ENCODE measurements at regions not wholly inside any gene's neighbourhood (a gene's known extent, or its start where the extent isn't known, plus 50 kb on each side); places are given as distances from the start of the nearest gene placed in this dataset.
A peak's percentile ranks its signal among the peaks of the same experiment; 100 is the strongest.

GRCh38 chr16:86391984-86392383, 118.3 kb upstream of the FOXF1 start:
- no peak overlapping the region for H3K27ac Mint-ChIP-seq
- peaks cover 2% of the 10 kb centered on the region for H3K36me3 Mint-ChIP-seq
- H3K4me1 Mint-ChIP-seq = peaks cover 23% of the 10 kb centered on the region
- TF ChIP-seq, protein P1, sequence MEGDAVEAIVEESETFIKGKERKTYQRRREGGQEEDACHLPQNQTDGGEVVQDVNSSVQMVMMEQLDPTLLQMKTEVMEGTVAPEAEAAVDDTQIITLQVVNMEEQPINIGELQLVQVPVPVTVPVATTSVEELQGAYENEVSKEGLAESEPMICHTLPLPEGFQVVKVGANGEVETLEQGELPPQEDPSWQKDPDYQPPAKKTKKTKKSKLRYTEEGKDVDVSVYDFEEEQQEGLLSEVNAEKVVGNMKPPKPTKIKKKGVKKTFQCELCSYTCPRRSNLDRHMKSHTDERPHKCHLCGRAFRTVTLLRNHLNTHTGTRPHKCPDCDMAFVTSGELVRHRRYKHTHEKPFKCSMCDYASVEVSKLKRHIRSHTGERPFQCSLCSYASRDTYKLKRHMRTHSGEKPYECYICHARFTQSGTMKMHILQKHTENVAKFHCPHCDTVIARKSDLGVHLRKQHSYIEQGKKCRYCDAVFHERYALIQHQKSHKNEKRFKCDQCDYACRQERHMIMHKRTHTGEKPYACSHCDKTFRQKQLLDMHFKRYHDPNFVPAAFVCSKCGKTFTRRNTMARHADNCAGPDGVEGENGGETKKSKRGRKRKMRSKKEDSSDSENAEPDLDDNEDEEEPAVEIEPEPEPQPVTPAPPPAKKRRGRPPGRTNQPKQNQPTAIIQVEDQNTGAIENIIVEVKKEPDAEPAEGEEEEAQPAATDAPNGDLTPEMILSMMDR (IDR thresholded peaks at IDR 0.05; ENCODE audit: unreplicated experiment) = no peak
- DNase-seq (ENCODE audit: low spot score in 2 of 2, unreplicated experiment in 2 of 2) = no peak
- peaks cover 4% of the 10 kb centered on the region for H3K9me3 Mint-ChIP-seq
- H3K4me3 Mint-ChIP-seq = no peak overlapping the region
- H3K27me3 Mint-ChIP-seq (ENCODE audit: low read depth) = peaks cover 4% of the 10 kb centered on the region

- H3K4me3 Mint-ChIP-seq = no peak overlapping the region
- H3K27me3 Mint-ChIP-seq (ENCODE audit: low read depth) = peaks cover 4% of the 10 kb centered on the region
- H3K27ac Mint-ChIP-seq = no peak overlapping the region
- H3K4me1 Mint-ChIP-seq = peaks cover 26% of the 10 kb centered on the region
- no peak for DNase-seq (ENCODE audit: low spot score in 2 of 2, unreplicated experiment in 2 of 2)
- peaks cover 2% of the 10 kb centered on the region for H3K36me3 Mint-ChIP-seq
- peaks cover 4% of the 10 kb centered on the region for H3K9me3 Mint-ChIP-seq
- TF ChIP-seq, protein P1 (IDR thresholded peaks at IDR 0.05; ENCODE audit: unreplicated experiment) = no peak
Measured at GRCh38 chr16:86392436-86393152, 117.7 kb upstream of the FOXF1 start.

DNA sequence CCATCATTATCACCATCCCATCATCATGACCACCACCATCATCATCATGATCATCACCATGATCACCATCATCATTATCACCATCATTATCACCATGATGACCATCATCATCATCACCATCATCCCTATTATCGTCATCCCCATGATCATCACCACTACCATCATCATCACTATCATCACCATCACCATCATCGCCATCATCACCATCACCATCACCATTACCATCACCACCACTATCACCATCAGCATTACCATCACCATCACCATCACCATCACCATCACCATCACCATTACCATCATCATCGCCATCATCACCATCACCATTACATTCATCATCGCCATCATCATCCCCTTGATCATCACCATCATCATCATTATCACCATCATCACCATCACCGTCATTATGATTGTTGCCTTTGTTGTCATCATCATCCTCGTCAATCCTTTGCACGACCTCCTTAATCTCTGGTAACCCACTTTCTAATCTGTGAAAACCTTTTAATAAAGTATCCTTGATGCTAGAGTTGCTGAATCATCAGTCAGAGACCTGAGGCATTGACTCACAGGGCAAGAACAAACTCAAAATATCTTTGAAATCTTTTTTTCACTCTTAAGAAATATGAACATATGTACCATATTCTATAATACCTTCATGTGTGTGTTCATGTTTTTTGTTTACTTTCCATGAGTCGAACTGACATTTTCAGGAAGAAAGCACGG, 116.3 kb upstream of the FOXF1 start:
- H3K36me3 Mint-ChIP-seq = no peaks in the 10 kb centered on the region
- DNase-seq (ENCODE audit: low spot score in 2 of 2, unreplicated experiment in 2 of 2) = no peak
- H3K27me3 Mint-ChIP-seq (ENCODE audit: low read depth) = peaks cover 3% of the 10 kb centered on the region
- TF ChIP-seq, protein P1 (IDR thresholded peaks at IDR 0.05; ENCODE audit: unreplicated experiment) = no peak
- no peak overlapping the region for H3K4me3 Mint-ChIP-seq
- peaks cover 39% of the 10 kb centered on the region for H3K4me1 Mint-ChIP-seq
- no peak overlapping the region for H3K27ac Mint-ChIP-seq
- no peaks in the 10 kb centered on the region for H3K9me3 Mint-ChIP-seq

GRCh38 chr16:86395477-86395876, 114.8 kb upstream of the FOXF1 start:
- H3K27me3 Mint-ChIP-seq (ENCODE audit: low read depth) = peaks cover 3% of the 10 kb centered on the region
- H3K9me3 Mint-ChIP-seq = no peaks in the 10 kb centered on the region
- H3K27ac Mint-ChIP-seq = no peak overlapping the region
- H3K4me1 Mint-ChIP-seq = peaks cover 36% of the 10 kb centered on the region
- H3K4me3 Mint-ChIP-seq = no peak overlapping the region
- TF ChIP-seq, protein P1 (IDR thresholded peaks at IDR 0.05; ENCODE audit: unreplicated experiment) = no peak
- DNase-seq (ENCODE audit: low spot score in 2 of 2, unreplicated experiment in 2 of 2) = no peak
- no peaks in the 10 kb centered on the region for H3K36me3 Mint-ChIP-seq

DNA sequence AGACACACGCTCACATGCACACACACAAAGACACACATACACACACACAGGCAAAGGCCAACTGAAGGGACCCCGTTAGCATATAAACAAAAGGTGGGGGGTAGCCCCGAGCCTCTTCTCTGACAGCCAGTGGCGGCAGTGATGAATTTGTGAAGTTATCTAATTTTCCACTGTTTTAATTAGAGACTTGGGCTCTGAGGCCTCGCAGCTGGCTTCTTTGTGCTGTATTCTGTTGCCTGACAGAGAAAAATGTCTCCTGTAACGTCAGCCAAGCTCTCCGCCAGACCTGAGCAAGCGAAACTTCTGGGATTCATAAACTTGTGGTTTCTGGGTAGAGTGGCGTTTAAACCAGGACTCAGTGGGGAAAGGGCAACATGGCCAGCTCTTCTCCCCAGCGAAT, 113.9 kb upstream of the FOXF1 start:
- Mint-ChIP-seq H3K4me3 (no peak overlapping the region), H3K27me3 (ENCODE audit: low read depth) (peaks cover 6% of the 10 kb centered on the region), H3K27ac (peak overlapping the region; percentile 92), H3K4me1 (peaks cover 33% of the 10 kb centered on the region), H3K36me3 (no peaks in the 10 kb centered on the region), H3K9me3 (no peaks in the 10 kb centered on the region)
- peak in 1 of 2 experiments; percentile 49 for DNase-seq (ENCODE audit: low spot score in 2 of 2, unreplicated experiment in 2 of 2)
- TF ChIP-seq, protein P1 (IDR thresholded peaks at IDR 0.05; ENCODE audit: unreplicated experiment) = no peak

Measured in mesothelial cell of epicardium (in vitro differentiated cells).